Epidermal melanocyte (primary cell): ENCODE measurements at regions not wholly inside any gene's neighbourhood (a gene's known extent, or its start where the extent isn't known, plus 50 kb on each side); places are given as distances from the start of the nearest gene placed in this dataset.

ENCODE experiments used
- DNase-seq: peaks from one replicate; pipeline ENCODE4 v3.0.0; 2011; ENCODE audit warnings: low spot score; ENCODE audit not compliant: insufficient read length

GRCh38 chr7:46885167-46885566, 696.7 kb downstream of the TNS3 start:
- no peak for DNase-seq

GRCh38 chr7:46881507-46882127, 700.3 kb downstream of the TNS3 start:
- DNase-seq: no peak

- DNase-seq: no peak
Observed at GRCh38 chr7:46880508-46881196, 701.3 kb downstream of the TNS3 start.

GRCh38 chr7:46879783-46880182, 702.1 kb downstream of the TNS3 start:
- DNase-seq: no peak

- no peak for DNase-seq
Observed at GRCh38 chr7:46871516-46871915, 710.4 kb downstream of the TNS3 start.

- DNase-seq: no peak
Observed at GRCh38 chr7:46864716-46865115, 717.2 kb downstream of the TNS3 start.

GRCh38 chr7:46859963-46860475, 721.9 kb downstream of the TNS3 start:
- no peak for DNase-seq

GRCh38 chr7:46855851-46856250, 726.1 kb downstream of the TNS3 start:
- DNase-seq: no peak

GRCh38 chr7:46854958-46855473, 726.9 kb downstream of the TNS3 start:
- DNase-seq: no peak

GRCh38 chr7:46853451-46853850, 728.5 kb downstream of the TNS3 start:
- DNase-seq: no peak

- no peak for DNase-seq
Observed at GRCh38 chr7:46852795-46853194, 729.1 kb downstream of the TNS3 start.

- no peak for DNase-seq
Observed at GRCh38 chr7:46850563-46851330, 731.2 kb downstream of the TNS3 start.

GRCh38 chr7:46848944-46849343, 733.0 kb downstream of the TNS3 start:
- no peak for DNase-seq

GRCh38 chr7:46848311-46848710, 733.6 kb downstream of the TNS3 start:
- no peak for DNase-seq

- no peak for DNase-seq
Observed at GRCh38 chr7:46847126-46847525, 734.8 kb downstream of the TNS3 start.

- DNase-seq: no peak
Observed at GRCh38 chr7:46844486-46844885, 737.4 kb downstream of the TNS3 start.

- DNase-seq: no peak
Observed at GRCh38 chr7:46841248-46841647, 740.7 kb downstream of the TNS3 start.

- no peak for DNase-seq
Observed at GRCh38 chr7:46839651-46840050, 742.3 kb downstream of the TNS3 start.

GRCh38 chr7:46838463-46838862, 743.4 kb downstream of the TNS3 start:
- no peak for DNase-seq

GRCh38 chr7:46835556-46835955, 746.4 kb downstream of the TNS3 start:
- no peak for DNase-seq

- no peak for DNase-seq
Observed at GRCh38 chr7:46834921-46835320, 747.0 kb downstream of the TNS3 start.

- DNase-seq: no peak
Observed at GRCh38 chr7:46833197-46833596, 748.7 kb downstream of the TNS3 start.
